HepG2 (cell line): ENCODE measurements at regions not wholly inside any gene's neighbourhood (a gene's known extent, or its start where the extent isn't known, plus 50 kb on each side); places are given as distances from the start of the nearest gene placed in this dataset.

ENCODE experiments used
- ATAC-seq: fragments of 200-7000 bp; cut with Tn5 transposase; 3 replicates; pipeline ENCODE4 v1.9.1; 2020; ENCODE audit warnings: mild to moderate bottlenecking, moderate library complexity
- BruUV-seq: library from RNA; stranded (reverse); fragments of 400-500 nt; replicated peaks from 2 replicates; lab custom pipeline; 2021; lab: Mats Ljungman, UMichigan
- CTCF ChIA-PET: fragments of 300-600 bp; formaldehyde crosslinking; extraction: SDS; loops from one replicate; lab custom pipeline; 2021; ENCODE audit warnings: low total read pairs, inconsistent platforms, low intra/inter-chr PET ratio; lab: Yijun Ruan, JAX
- POLR2A ChIA-PET: fragments of 350-600 bp; sonication (Branson Sonifier 250); formaldehyde crosslinking; loops from one replicate; lab custom pipeline; 2020; ENCODE audit warnings: antibody characterized with exemption, inconsistent platforms; lab: Yijun Ruan, JAX
- DNase-seq: peaks from one replicate; pipeline ENCODE4 v3.0.0-alpha.2; 2015; ENCODE audit warnings: low spot score
- FAIRE-seq: peaks from 3 replicates; lab custom pipeline; 2011; peaks lifted over from hg19 to GRCh38; lab: Jason Lieb, UNC
- H2AFZ ChIP-seq: one replicate; pipeline ENCODE4 v1.6.1; 2011; ENCODE audit warnings: low read length, inconsistent platforms
- H3K27ac ChIP-seq: fragments of 300-600 bp; 3 replicates; pipeline ENCODE4 v1.8.0; 2011; ENCODE audit warnings: mixed run types, mild to moderate bottlenecking, mixed read lengths, low read length, inconsistent platforms; ENCODE audit not compliant: insufficient read depth; ENCODE audit errors: extremely low read length
- H3K27me3 ChIP-seq, 2 experiments: fragments of 200-600 bp in 1 of 2; 2 replicates in 1 of 2; 3 replicates in 1 of 2; pipeline versions ENCODE4 v1.6.0 to v1.8.0; 2011; ENCODE audit warnings: low read length in 2 of 2, mild to moderate bottlenecking in 2 of 2, moderate library complexity in 2 of 2, inconsistent platforms in 1 of 2; ENCODE audit not compliant: insufficient read depth in 2 of 2, control insufficient read depth in 1 of 2
- H3K36me3 ChIP-seq, 2 experiments: fragments of 200-600 bp in 1 of 2; replicated peaks in 1 of 2; 2 replicates in 1 of 2; 3 replicates in 1 of 2; pipeline versions ENCODE4 v1.5.1 to v1.8.0; 2011; ENCODE audit warnings: low read length in 2 of 2, inconsistent platforms in 1 of 2; ENCODE audit not compliant: insufficient read depth in 2 of 2, control insufficient read depth in 1 of 2
- H3K4me1 ChIP-seq: 2 replicates; pipeline ENCODE4 v1.5.1; 2012; ENCODE audit warnings: low read length, inconsistent platforms; ENCODE audit not compliant: insufficient read depth
- H3K4me2 ChIP-seq: 2 replicates; pipeline ENCODE4 v1.6.0; 2011; ENCODE audit warnings: low read depth, low read length, inconsistent platforms
- H3K4me3 ChIP-seq, 3 experiments: fragments of 200-600 bp in 1 of 3; sonication (generic), shearing (Covaris generic) in 1 of 3; replicated peaks in 1 of 3; 2 replicates each; pipeline ENCODE4 v1.5.1; 2011 to 2016; ENCODE audit warnings: low read length in 3 of 3, inconsistent platforms in 2 of 3, low read depth in 2 of 3, mild to moderate bottlenecking in 2 of 3, control low read depth in 1 of 3, mixed read lengths in 1 of 3; ENCODE audit not compliant: insufficient read depth in 1 of 3
- H3K79me2 ChIP-seq: one replicate; pipeline ENCODE4 v1.6.1; 2011; ENCODE audit warnings: low read length, inconsistent platforms; ENCODE audit not compliant: insufficient read depth
- H3K9ac ChIP-seq: 2 replicates; pipeline ENCODE4 v1.6.0; 2011; ENCODE audit warnings: mild to moderate bottlenecking, low read depth, low read length, inconsistent platforms; ENCODE audit not compliant: insufficient read depth
- H3K9me3 ChIP-seq: 2 replicates; pipeline ENCODE4 v1.5.1; 2012; ENCODE audit warnings: mild to moderate bottlenecking, low read length
- H4K20me1 ChIP-seq: 2 replicates; pipeline ENCODE4 v1.6.0; 2011; ENCODE audit warnings: inconsistent platforms, mild to moderate bottlenecking, low read length, moderate library complexity; ENCODE audit not compliant: insufficient read depth
- ATM ChIP-seq: fragments of 450-650 bp; IDR thresholded peaks from 2 replicates; pipeline ENCODE4 v1.7.1; 2017; ENCODE audit warnings: mild to moderate bottlenecking, borderline replicate concordance
- KDM2A ChIP-seq: sonication (generic); formaldehyde crosslinking; IDR thresholded peaks from 2 replicates; pipeline ENCODE4 v1.4.0; 2020; ENCODE audit warnings: low read depth, missing genetic modification reagents, borderline replicate concordance
- TBX3 ChIP-seq: fragments of 450-650 bp; IDR thresholded peaks from 2 replicates; pipeline ENCODE4 v1.6.1; 2017; ENCODE audit warnings: antibody characterized with exemption, mild to moderate bottlenecking, inconsistent platforms, borderline replicate concordance
- WGBS: methylation state at CpG from one replicate; pipeline ENCODE4 v1.1.6; 2017; ENCODE audit warnings: low lambda C conversion rate; 5-methylcytosine and 5-hydroxymethylcytosine counted together
- in situ Hi-C: cut with HindIII; loops from 2 replicates; pipeline ENCODE4 v1.10.0; 2017; ENCODE audit warnings: low pct_unique_long_range_greater_than_20kb; ENCODE audit not compliant: extremely low pct_ligation_motif_present
- intact Hi-C: fragments of 100-400 bp; cut with micrococcal nuclease; formaldehyde crosslinking; loops from one replicate; pipeline ENCODE4 v1.10.0; 2022; ENCODE audit not compliant: unreplicated experiment
- TF ChIP-seq, protein P1 (sequence below): sonication (generic); formaldehyde crosslinking; IDR thresholded peaks from 2 replicates; pipeline ENCODE4 v1.4.0; 2020; ENCODE audit warnings: low read depth, mild to moderate bottlenecking, missing genetic modification reagents
- TF ChIP-seq, protein P2 (sequence below): sonication (generic); formaldehyde crosslinking; IDR thresholded peaks from 2 replicates; pipeline ENCODE4 v1.8.1; 2023; ENCODE audit warnings: mild to moderate bottlenecking, missing genetic modification reagents, borderline replicate concordance
- TF ChIP-seq, protein P3 (sequence below), 2 experiments: sonication (generic) in 1 of 2; formaldehyde crosslinking in 1 of 2; IDR thresholded peaks; 2 replicates each; pipeline versions ENCODE4 v1.4.0 to v1.6.1; 2016 to 2020; ENCODE audit warnings: borderline replicate concordance in 1 of 2, low read depth in 1 of 2, mild to moderate bottlenecking in 1 of 2, missing genetic modification reagents in 1 of 2

DNA sequence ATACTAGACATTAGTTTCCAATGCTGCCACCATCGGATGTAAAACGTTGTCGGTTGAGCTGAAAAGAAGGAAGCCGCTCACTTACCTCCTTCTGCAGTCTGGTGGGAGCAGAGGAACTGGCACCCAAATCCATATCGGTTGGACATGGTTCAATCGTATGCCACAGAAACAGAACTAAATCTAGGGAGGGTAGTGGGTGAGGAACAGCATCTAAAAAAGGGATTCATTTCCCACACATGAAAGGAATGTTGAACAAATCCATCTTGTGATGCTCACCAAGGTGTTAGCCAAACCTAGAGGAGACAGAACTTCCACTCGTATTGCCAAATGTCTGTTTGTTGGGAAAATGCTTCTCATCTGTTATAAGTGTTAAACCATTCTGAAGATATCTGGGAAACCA is 532.7 kb downstream of the NLGN4X start:
- Histone ChIP-seq H3K27ac (no peak overlapping the region), H4K20me1 (no peaks in the 10 kb centered on the region), H2AFZ (no peak overlapping the region), H3K4me1 (no peaks in the 10 kb centered on the region), H3K4me2 (no peak overlapping the region), H3K27me3 (no peaks in the 10 kb centered on the region), H3K79me2 (no peaks in the 10 kb centered on the region), H3K9ac (no peak overlapping the region), H3K9me3 (peaks cover 22% of the 10 kb centered on the region), H3K4me3 (no peak overlapping the region), H3K36me3 (no peaks in the 10 kb centered on the region)
- 0% methylated on average over 3 of the region's 7 CpGs for WGBS
- no peak for DNase-seq
- BruUV-seq = no TSS peak
- intact Hi-C loops (no loop called here), in situ Hi-C loops (no loop called here)
- TF ChIP-seq TBX3 (no peak), ATM (no peak), KDM2A (CRISPR knock-in tag) (no peak)
- TF ChIP-seq, protein P1, sequence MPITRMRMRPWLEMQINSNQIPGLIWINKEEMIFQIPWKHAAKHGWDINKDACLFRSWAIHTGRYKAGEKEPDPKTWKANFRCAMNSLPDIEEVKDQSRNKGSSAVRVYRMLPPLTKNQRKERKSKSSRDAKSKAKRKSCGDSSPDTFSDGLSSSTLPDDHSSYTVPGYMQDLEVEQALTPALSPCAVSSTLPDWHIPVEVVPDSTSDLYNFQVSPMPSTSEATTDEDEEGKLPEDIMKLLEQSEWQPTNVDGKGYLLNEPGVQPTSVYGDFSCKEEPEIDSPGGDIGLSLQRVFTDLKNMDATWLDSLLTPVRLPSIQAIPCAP (CRISPR knock-in tag) = no peak
- TF ChIP-seq, protein P2, sequence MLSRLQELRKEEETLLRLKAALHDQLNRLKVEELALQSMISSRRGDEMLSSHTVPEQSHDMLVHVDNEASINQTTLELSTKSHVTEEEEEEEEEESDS (CRISPR knock-in tag) = no peak
- TF ChIP-seq, protein P3, sequence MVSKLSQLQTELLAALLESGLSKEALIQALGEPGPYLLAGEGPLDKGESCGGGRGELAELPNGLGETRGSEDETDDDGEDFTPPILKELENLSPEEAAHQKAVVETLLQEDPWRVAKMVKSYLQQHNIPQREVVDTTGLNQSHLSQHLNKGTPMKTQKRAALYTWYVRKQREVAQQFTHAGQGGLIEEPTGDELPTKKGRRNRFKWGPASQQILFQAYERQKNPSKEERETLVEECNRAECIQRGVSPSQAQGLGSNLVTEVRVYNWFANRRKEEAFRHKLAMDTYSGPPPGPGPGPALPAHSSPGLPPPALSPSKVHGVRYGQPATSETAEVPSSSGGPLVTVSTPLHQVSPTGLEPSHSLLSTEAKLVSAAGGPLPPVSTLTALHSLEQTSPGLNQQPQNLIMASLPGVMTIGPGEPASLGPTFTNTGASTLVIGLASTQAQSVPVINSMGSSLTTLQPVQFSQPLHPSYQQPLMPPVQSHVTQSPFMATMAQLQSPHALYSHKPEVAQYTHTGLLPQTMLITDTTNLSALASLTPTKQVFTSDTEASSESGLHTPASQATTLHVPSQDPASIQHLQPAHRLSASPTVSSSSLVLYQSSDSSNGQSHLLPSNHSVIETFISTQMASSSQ (IDR thresholded peaks at IDR 0.05; ENCODE audit: low read depth) = no peak
- TF ChIP-seq, protein P3 (CRISPR knock-in tag; IDR thresholded peaks at IDR 0.05; ENCODE audit: borderline replicate concordance) = no peak
- ATAC-seq = no peak
- POLR2A ChIA-PET = no interaction called here
- no peak for FAIRE-seq
- CTCF ChIA-PET = no interaction called here
